KG1 (cell line): ENCODE measurements at regions not wholly inside any gene's neighbourhood (a gene's known extent, or its start where the extent isn't known, plus 50 kb on each side); places are given as distances from the start of the nearest gene placed in this dataset.

Experiments
- DNase-seq: peaks from one replicate; lab custom pipeline; 2025; lab: John Stamatoyannopoulos, UW

DNA sequence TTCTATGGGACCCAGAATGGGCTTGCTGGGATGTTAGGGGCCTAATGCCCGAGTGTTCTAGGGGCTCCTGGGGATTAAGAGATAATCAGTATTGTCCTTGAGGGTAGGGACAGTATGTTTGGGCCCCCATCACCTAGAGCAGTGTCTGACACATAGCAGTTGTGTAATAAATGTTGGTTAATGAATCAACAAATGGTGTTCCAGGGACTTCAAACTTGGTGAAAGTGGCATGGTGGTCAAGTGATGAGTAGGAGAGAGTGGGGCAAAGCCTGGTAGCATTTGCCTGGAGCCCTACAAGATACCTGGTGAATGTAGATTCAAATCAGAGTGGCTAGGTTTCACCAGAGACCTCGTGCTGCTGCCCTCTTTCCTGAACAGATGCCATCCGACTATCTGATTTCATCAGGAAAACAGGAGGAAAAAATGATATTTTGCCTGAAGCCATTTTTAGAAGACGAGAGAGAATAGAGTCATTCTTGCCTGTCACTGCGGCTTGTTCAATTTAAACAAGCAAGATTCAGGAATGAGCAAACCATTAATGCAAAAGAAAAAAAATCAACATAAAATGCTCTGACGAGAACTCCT, 117.3 kb downstream of the RPL22L1 start:
- DNase-seq, result no peak

DNA sequence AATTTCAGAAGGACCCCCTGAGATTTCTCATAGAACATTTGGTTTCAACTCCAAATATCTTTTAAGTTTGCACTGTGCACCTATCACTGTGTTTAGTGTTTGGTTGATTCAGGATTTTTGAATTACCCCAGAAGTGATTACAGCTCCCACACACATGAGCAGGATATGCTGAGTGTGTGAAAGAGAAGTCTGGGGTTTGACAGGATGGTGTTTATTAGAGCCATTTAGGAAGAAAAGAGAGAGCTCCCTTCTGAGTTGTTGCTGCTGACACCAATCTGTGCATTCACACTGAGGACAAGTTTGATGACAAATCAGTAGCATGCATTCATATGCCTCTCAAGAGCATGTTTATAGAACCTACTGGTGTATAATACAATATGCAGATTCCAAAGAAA, 118.1 kb downstream of the RPL22L1 start:
- DNase-seq, result no peak

DNA sequence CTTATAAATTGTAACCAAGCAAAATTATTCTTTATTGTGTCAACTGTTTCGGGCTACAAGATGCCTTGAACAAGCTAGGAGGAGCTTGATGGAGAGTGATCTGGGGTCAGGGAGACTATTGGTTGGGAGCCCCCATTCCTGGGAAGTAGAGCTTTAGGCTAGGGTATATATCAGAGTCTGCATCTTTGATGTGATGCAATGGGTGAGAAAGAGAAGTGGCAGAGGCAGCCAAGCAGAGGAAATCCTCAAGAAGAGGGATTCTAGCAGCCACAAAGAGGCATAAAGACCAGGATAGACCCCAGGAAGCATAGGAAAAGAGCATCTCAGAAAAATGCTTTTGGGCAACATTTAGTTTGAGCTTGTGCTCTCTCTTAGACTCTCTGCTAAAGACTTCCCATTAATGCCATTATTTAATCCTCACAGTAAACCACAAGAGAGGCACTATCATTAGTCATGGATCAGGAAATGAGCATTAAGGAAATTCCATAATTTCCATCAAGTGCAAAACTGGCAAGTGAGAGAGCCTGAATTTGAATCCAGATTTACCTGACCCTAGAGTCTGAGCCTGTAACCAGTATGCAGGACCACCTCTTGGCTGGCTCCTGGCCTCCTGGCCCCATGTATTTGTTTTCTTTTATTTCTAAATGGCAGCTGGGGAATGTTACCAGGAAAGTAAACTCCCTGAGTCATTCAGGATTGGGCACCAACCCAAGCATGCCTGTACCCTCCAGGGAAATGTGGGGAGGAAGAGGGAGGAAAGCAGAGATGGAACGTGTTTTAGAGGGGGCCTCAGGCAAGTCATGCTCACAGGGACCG, 118.7 kb downstream of the RPL22L1 start:
- DNase-seq, result no peak

DNA sequence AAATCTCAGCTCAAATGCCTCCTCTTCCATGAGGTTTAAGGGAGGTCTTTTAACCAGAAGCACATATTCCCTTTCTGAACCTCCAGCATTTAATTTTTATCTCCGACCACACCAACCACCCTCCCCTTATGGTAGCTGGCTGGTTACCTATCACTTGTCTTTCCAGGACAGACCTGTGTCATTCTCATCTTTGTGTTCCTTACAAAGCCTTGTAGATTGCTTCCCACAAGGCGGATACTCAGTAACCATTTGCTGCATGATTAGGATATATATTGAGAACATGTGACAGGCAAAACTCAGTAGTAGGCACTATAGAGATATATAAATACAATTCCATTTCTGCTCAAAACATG, 119.5 kb downstream of the RPL22L1 start:
- no peak for DNase-seq

DNA sequence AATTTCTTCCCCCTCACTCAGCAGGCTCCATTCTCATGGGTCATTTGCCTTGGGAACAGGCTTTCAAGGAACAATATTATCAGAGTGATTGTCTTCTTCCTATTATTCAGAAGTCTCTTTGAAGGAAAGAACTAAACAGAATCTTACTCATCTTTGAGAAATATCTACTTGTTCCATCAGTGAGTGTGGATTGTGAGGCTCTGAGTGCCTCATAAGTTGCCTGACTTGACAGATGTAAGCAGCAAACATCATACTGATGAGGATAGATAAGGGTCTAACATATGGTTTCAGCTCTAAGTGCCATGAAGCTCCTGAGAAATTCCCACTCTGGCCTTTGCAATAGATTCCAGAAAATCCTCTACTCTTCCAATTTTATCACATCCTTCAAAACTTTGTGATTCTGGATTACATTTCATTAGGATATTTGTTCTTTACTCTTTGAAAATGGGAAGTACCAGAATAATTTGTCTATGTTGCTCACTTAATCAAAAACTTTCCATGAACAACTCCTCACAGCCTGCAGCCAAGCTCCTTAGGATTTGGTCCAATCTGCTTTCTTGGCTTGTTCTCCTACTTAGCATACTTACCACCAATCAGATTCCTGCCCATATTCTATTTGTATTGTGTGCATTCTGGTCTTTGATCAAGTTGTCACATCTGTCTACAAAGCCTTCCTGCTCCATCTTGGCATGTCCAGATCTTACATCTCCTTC, 120.1 kb downstream of the RPL22L1 start:
- no peak for DNase-seq

DNA sequence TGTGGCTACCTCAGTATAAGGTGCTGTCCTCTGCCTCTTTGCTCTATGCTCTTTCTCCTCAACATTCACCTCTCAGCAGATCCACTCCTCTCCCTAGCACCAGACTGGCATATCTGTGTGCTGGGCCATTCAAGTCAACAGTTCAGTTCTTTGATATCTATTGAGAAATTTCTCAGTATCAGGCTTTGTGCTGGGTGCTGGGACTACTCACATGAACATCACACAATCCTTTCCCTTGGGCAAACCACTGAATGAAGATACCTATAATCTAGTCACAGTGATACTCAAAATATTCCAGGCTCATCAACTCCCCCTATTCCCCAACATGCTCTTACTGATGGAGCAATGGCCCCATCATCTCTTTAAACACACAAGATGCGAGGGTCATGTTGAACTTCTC, 120.8 kb downstream of the RPL22L1 start:
- no peak for DNase-seq

GRCh38 chr3:170746175-170746942, 123.6 kb downstream of the RPL22L1 start:
- no peak for DNase-seq

GRCh38 chr3:170745211-170745718, 124.7 kb downstream of the RPL22L1 start:
- no peak for DNase-seq

GRCh38 chr3:170741756-170742529, 128.1 kb downstream of the RPL22L1 start:
- no peak for DNase-seq

GRCh38 chr3:170740726-170741591, 129.0 kb downstream of the RPL22L1 start:
- no peak for DNase-seq

- no peak for DNase-seq
These were observed 129.7 kb downstream of the RPL22L1 start for GRCh38 chr3:170740285-170740684.

- no peak for DNase-seq
These were observed 130.6 kb downstream of the RPL22L1 start for GRCh38 chr3:170739410-170739809.

DNA sequence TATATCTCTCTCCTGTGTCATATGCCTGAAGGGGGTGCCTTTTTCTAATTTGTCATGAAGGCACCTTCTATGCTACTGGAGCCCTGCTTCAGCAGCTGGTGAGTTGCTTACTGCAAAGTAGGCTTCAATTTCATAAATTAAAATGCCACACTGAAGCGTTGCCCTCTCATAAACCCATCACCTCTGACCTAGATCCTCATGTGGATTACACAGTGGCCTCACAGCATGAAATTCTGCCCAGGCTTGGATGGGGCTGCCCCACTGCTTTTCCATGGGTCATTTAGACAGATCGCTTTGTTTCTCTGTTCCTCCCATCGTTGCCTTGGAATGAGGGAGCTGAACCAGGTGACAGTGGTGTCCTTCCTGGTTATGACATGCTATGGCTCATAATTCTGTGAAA, 131.2 kb downstream of the RPL22L1 start:
- no peak for DNase-seq

- no peak for DNase-seq
These were observed 132.4 kb downstream of the RPL22L1 start for GRCh38 chr3:170737498-170738162.

DNA sequence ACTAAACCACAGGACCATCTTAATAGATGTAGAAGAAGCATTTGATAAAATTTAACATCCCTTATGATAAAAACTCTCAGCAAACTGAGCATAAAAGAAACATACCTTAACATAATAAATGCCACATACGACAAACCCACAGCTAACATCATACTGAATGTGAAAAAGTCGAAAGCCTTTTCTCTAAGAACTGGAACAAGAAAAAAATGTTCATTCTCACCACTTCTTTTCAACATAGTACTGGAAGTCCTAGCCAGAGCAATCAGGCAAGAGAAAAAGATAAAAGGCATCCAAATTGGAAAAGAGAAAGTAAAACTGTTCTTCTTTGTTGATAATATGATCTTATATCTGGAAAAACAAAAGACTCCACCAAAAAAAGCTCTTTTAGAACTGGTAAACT, 134.2 kb downstream of the RPL22L1 start:
- no peak for DNase-seq

DNA sequence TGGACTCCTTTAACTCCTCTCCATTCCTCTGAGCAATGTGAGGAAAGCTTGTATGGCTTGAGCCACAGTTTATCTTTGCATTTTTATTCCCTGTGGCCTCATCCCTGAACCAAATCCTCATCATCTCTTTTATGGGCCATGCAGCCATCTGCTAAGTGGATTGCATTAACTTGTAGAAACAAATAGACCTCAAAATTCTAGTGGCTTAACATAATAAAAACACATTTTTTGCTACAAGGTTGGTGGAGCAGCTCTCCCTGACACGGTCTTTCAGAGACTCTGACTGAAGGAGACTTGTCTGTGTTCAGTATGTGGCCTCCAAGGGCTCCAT, 135.3 kb downstream of the RPL22L1 start:
- DNase-seq, result no peak

DNA sequence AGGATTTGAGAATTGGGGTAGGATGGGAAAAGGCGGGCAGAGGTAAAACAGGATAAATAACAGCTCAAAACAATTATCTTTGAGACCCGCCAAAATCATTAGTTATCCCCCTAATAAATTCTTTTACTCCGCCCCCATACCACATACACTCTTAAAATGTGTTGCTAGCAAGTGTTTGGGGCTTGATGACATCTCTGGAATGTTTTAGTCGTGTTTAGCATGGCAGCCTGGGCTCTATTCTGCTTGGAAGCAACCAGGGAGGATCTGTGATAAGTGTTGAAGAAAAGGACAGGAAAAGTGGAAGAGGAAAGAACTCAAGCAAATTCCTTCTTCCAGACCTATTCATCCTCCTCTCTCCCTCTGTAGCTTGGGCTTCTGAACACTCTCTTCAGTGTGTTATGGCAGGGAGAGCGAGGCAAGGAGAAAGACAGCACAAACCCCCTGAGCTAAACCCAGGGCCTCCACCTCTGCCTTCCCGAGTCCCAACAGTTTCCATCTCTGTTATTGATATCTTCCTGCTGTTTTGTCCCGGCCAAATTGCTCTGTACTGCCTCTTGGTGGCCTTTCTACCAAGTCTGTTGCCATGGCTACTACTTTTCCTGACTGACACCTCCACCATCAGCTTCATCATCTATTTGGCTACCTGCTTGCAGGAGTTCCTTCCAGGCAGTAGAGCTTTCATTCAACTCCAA, 135.8 kb downstream of the RPL22L1 start:
- DNase-seq, result no peak

GRCh38 chr3:170732660-170733245, 137.2 kb downstream of the RPL22L1 start:
- DNase-seq, result no peak

GRCh38 chr3:170731281-170731680, 138.7 kb downstream of the RPL22L1 start:
- DNase-seq, result no peak
